Stimulated activated CD4-positive, alpha-beta T cell treated with anti-CD3 and anti-CD28 coated beads, Interleukin-4, amount 100 ng/mL, for 4 hours (primary cell): ENCODE measurements at regions not wholly inside any gene's neighbourhood (a gene's known extent, or its start where the extent isn't known, plus 50 kb on each side); places are given as distances from the start of the nearest gene placed in this dataset.

ENCODE experiments used
- DNase-seq, 2 experiments: peaks; one replicate each; pipeline ENCODE4 v3.0.0-alpha.2; 2020

DNA sequence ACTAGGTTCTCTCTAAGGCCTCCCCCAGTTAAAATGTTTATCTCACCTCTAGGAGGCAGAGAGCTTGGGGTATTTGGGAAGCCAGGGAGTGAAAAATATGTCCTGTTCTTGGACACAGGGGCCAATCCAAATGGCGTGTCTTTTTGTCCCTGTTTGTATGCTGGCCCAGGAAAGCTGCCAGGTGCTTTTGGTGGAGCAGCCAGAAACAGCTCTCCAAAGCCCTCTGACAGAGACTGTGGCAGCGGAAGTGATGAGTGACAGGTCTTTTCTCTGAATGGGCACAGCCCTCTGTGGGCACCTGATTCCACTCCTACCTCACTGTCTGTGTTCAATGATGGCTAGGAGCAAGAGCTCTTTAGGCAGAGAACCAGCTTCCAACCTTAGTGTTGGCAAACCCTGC, 106.4 kb upstream of the KIRREL3 start:
- DNase-seq: no peak

DNA sequence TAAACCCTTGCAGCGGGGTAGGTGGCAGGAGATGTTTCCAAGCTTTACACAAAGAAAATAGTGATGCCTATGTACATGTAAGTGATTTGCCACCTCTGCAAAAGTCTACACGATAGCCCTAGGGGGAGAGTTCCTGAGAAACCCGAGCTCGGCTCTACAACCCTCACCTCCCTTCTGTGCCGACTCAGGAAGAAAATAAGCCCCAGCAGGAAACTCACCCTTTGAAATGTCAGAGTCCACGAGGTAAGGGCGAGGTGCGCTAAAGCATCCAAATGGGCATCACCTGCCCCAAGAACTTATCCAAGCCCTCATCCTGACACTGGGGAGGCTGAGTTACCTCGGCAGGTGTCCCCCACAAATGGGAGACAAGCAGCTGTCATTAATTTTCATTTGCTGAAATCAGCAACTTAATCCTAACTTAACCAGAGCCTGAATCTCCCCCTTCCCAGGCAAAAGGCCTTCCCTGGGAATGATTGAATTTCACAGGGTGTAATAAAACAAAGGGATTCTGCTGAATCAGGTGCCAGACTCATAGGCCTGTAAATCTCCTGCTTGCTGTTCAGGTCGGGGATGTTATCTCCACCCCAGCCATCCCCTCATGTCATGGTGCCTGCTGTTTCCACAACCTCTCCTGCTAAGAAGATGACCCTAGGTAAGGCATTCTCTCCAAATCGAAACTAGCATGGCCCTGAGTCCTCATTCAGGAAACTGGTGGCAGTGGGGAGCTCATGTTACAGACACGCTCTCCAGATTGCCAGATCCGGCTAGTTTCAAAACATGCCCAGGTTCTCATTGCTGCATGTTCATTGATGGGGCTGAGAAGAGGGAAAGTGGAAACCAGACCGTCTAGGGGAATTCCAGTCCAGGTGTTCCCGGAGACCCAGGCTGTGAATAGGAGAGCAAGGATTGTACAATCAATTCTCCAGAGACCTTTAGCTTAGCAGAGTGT, 105.3 kb upstream of the KIRREL3 start:
- DNase-seq: no peak

DNA sequence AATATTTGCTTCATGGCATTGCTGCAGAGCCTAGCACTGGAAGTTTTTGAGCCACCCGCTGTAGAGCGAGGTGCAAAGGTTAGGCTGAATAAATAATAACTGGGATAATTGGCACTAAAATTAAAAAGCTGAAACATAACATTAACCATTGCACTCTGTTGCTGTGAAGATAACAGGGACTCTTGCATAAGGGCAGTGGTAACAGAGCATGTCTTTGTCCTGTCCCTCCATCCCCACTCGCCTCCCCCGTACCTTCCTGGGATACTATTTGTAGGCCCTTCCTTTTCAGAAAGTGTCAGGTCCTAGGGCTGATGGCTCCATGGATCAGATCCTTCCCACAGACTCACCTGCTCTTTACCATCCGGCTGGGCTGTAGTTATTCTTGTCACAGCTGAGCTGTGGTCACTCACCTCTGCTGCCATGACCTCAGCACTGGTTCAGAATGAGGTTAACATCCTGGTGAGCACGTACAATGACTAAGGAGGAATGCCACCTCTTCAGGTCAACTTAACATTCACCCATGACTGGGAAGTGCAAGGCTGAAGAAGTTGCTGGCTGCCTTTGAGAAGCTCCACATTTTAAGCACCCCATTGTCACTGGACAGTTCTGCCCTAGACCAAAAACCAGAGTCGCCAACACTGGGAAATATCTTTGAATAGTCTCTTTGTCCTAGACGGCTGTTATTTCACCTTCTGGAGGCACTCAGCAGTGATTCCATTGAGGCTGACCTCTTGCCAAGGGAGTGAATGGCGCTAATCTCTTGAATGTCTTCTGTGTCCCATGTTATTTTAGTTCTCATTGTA, 103.2 kb upstream of the KIRREL3 start:
- no peak for DNase-seq

DNA sequence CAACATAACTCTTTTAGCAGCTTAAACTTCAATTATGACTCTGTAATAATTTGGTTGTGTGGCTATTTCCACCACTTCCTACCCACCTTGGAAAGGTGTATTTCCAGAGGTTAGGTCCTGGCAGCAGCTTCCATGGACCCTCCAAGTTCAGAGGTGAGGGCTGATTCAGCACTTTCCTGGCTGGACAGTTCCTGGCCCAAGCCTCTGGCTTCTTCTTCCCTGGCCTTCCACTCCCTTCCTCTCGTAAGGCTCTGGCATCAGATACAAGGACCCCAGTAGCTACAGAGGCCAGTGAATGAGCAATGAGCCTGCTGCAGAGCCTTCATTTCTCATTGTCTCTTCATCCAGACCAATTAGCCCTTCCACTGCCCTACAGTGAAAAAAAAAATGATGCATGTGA, 98.1 kb upstream of the KIRREL3 start:
- no peak for DNase-seq

DNA sequence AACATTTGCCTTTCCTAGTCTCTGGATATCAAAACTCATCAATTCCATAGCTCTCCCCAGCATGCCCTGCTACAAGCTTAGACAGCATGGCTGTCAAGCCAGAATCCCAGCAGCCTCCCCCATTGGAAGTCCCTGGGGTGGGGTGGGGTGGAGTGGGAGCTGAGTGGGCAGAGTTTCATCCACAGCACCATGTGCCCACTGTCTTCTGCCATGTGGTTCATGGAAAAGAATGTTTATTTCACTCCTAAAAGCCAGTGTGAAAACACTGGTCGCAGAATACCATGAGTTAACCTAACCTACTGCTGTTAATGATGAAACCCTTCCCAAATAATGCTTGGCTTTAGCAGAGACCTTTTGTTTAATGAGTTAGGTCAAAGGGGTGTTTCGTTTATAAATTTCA, 80.2 kb upstream of the KIRREL3 start:
- no peak for DNase-seq

DNA sequence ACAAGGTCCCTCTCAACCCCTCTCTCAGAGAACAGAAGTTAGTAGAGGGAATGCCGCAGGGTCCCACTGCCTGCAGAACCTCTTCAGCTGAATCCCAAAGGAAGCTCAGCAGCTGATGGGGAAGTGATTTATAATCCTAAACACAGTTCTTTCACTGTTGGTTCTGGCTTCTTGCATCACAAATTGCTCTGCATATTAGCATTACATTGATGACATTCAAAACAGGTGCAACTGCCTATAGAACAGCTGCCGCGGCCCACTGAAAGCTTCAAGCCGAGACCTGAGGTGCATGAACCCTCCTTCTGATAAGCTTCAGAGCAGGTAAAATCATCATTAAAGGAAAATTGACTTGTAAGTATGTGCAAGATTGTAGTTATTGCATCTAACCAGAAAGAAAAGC, 75.2 kb upstream of the KIRREL3 start:
- no peak for DNase-seq

DNA sequence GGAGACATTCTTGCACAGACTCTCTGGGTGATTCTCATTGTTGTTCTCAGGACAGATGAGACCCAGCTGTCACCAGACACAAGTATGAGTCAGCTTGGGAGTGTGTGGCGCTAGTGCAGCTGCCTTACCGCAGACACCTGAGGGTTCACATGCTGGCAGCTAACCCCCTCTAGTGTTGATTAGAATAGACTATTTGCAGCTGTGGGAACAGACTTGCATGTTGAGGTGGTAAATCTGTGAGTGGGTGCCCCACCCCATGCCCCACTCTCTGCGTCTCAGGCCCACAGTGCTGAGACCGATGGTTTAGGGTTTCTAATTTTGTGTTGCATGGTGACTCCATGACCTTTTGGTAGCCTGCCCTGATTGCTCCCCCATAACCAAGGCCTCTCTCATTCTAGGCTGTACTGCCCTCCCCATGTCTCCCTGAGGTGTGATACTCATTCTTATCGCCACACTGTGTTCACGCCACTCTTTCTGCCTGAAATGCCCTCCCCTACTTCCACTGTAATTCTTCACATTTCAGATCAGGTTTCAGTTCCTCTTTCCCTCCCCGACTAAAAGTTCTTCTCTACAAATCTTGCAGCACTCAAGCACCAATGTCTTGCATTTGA, 73.7 kb upstream of the KIRREL3 start:
- no peak for DNase-seq

DNA sequence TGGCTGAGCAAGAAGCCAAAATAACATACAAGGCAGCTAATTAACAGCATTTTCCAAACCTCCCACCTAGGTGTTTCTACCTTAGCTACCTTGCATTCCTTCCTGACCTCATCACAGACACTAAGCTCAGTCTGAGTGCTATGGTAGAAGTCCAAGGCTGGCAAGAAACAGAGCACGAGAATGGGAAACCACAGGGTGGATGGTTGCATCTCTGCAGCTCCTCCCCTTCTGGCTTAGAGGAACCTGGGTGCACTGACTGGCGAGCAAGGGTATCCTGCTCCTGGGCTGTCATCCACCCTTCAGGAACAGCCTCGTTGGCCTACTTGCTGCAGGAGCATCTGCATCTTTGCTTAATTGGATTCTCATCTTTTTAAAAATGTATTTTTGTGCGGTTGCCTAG, 73.1 kb upstream of the KIRREL3 start:
- no peak for DNase-seq

DNA sequence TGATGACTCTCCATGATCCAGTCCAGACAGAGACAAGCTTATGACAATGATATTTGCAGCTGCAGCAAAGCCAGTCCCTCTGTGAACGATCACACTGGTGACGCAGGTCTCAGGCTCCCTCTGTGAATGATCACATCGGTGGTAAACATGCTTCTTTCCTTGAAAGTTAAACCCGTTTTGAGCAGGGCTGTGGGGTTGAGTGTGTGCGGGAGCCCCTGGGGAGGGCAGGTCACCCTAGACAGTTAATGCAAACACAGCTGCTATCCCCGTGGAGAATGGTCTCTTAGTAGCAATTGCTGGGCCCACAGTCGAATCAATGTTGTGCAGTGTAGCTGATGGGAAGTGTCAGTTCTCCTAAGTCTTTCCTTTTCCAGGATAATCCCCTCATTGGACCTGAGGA, 71.0 kb upstream of the KIRREL3 start:
- DNase-seq: no peak

DNA sequence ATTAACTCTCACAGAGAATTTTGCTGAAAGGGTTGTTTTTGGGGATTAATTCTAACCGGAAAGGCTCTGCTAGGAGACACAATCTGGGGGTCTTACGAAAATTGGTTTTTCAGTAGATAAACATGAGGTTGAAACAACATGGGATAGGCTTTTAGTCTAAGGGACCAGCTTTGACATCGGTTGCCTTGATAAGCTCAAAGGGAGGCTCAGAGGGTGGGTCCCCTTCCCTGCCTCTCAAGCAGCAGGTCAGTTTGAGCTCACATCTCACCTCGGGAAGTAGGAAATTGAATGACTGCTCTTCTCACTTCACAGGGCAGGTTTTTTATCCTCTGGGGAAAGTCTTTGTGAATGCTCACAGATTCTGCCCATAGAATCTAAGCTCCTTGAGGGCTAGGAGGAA, 70.2 kb upstream of the KIRREL3 start:
- no peak for DNase-seq

DNA sequence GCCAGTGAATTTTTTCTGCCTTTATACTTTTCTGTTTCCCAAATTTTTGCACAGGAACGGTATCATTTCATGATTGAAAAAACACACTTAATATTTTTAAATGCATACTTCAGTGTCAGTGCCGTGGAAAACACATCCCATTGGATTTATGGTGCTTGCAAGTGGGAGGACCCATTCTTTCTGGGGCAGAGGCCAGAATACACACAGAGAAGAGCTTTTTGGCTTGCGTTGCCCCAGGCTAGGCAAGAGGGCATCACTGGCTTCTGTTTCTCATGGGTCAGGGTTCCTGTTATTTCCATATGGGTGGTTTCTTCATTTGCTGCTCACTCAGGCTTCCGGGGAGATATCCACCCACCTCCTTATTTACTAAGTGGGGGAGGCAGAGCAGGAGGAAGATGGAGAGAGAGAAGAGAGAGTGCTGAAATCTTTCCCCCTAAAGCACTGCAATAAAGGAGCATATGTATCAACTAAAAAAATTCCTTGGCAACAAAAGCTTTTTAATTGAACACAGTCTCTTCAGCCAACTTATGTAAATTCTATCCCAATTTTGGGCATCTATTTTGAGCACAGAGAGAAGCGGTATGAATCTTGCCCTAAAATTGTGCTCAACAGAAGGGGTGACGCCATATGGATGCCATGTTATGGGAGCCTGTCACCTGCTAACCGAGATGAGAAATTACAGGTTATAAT, 66.0 kb upstream of the KIRREL3 start:
- no peak for DNase-seq

DNA sequence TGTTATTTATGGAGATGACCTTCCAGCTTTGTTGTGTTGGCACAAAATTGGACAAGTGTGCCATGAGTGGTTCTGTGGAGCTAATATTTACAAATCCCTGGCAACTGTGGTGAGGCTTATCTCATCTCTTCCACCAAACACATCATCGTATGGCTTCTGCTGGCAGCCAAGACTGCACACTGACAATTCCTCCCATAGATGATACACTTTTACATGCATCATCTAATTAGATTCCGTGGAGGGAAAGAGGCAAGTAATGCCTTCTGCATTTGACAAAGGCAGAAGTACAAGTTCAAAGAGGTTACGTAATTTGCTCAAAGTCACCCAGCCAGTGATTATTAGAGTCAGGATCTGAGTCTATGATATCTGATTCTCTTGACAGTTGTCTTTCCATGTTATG, 62.7 kb upstream of the KIRREL3 start:
- DNase-seq: no peak

DNA sequence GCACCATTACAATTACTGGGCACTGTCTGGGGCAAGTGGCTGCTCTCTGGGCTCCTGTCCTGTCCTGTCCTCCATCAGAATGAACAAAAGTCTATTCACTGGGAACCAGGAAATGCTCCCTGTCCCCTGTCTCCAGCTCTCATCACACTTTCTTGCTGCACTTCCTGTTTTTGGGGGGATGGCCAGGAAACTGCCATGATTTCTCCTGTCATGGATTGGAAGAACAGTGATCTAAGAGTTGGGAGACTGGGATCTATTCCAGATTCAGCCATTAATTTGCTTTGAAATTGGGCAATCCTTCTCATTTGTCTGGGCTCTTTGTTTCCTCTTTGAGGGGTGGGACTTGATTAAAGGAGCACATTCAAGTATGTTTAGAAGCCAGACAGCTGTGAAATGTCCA, 61.4 kb upstream of the KIRREL3 start:
- no peak for DNase-seq

DNA sequence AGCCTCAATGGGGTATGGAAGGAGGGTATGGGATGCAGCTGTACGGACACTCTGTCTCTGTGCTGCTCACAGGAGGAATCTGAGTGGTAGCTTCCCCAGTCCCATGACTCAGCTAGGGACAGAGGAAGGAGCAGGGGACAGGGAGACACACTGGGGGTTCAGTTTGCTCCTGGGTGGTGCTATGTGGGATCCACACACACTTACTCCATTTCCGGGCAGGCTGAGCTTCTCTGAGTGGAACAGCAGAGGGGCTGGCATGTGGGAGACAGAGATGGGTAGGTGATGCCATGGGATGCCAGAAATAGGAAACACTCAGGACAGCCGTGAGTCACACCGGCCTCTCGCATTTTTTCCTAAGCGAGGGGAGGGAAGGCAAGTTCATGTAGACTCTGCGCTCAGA, 59.2 kb upstream of the KIRREL3 start:
- no peak for DNase-seq

DNA sequence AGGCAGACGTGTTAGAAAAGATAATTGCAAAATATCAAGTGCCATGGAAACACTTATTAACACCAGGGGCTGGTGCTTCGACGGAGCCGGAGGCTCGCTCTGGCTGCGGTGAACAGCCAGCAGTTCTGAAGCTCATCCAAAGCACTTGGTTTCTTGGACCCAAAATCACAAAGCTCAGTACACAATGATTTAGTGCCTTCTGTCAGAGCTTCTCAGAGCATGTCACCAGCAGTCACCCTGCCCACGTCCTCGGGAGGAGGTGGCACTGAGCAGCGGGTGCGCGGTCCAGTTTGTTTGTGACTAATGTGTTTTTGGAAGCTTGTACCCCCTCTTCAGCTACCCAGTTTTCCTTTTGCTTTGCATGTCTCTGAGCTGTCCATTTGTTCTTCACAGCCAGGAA, 58.7 kb upstream of the KIRREL3 start:
- no peak for DNase-seq

DNA sequence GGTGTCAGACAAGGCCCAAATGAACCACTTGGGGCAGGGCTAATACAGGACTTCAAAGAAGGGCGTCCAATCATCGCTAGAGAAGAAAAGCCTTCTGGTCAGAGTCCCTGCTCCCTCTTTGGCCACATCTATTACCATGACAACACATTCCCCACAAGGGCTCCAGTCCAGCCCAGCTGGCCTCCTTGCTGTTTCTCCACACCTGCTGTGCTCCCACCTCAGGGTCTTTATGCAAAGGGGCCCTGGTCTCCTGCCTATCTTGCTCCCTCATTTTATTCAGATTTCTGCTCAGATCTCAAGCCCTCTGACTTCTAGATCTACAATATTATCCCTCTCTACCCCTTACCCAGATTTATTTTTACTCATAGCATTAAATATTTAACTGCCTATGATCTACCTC, 58.0 kb upstream of the KIRREL3 start:
- DNase-seq: no peak

DNA sequence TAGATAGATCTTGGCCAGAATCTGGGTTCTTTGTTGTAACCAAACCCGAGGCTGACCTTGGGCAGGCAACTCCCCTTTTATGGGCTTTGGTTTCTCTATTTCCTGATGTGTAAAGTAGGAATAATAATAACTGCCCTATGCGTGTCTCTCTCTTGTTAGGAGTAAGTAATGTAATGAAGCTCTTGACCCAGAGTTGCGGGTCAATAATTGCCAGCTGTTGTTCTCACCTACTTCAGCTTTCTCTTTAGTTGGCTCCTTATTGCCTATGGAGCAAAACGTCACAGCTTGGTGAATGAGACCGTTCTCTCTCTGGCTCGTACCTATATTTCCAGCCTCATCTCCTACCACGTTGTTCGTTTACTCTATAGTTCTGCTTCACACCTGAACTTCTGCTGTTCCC, 56.6 kb upstream of the KIRREL3 start:
- no peak for DNase-seq

DNA sequence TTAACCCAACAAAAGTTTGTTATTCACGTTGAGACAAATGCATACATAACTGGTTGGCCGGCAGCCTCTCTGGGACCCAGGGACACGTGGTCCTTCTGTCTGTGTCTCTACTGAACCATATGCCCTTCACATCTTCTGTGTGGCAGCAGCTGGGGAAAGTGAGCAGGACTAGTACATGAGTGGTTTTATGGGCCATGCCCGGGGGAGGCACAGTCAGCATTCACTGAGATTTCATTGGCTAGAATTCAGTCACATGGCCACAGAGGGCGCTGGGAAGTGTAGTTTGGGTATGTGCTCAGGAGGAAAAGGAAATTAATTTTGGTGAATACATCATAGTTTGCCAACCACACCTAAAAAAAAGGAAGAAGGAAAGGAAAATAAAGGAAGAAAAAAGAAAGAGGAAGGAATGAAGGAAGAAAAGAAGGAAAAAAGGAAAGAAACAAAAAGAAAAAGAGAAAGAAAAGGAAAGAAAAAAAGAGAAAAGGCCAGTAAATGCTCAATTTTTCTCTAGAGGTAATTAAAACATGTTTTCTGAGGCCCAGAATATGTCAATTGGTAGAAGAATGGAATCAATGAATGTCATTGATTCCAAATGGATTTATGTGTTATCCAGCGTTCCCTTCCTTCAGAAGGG, 55.9 kb upstream of the KIRREL3 start:
- DNase-seq: no peak

DNA sequence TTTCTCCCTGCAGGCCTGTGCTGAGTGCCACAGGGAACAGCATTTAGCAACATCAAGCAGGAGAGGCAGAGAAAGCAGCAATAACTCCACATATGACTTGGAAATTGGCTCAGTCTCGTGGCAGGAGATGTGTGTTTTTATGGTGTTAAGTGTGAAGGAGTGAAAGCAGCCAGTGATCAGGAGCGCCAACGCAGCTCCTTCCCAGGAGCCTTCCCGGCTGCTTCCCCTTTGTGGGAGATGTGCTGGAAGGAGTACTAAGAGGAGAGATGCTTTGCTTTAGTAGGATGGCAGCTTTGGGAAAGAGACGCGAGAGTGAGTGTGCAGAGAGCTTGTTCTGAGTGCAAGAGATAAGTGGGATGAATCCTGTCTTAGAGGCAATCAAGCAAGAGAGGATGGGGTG, 54.7 kb upstream of the KIRREL3 start:
- no peak for DNase-seq

DNA sequence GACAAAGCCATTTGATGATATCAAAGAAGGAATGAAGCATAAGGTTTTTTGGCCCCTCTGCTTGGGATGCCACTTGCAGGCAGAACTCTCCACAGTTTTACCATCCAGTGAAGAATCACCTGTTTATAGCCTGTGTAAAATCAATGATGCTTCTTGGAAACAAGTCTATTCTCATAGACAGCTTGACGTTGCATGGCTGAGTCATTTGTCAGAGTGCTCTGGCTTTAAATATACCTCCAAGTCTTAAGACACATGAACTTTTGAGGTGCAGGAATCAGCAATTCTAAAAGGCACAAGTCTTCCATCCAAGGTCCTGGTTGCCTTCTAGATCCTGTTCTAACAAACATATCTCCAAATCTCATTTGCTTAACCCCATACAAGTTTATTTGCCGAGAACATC, 53.6 kb upstream of the KIRREL3 start:
- no peak for DNase-seq

DNA sequence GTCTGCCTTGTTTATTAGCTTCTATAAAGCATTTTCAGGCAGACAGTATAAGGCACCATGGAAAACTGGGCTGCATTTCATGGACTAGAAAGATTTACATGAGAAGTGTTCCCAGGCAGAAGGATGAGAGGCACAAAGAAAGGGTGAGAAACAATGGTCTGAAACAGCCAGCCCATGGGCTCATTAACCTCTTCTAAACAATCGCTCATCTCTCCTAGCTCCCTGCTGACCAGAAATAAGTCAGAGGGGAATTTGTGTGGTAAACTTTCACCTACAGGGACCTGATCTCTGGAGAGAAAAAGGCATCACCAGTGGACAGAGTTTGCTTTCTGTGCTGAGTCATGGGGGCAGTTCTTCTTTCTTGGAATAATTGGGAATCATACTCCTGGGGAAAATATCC, 51.8 kb upstream of the KIRREL3 start:
- no peak for DNase-seq
